ENCODE measurements at regions not wholly inside any gene's neighbourhood (a gene's known extent, or its start where the extent isn't known, plus 50 kb on each side); places are given as distances from the start of the nearest gene placed in this dataset.

GRCh38 chr18:44258576-44258975 is 422.1 kb upstream of the SETBP1 start (continued):
- TF ChIP-seq ZNF532 (CRISPR knock-in tag; IDR thresholded peaks at IDR 0.05; ENCODE audit: borderline replicate concordance) (no peak), CTCF (IDR thresholded peaks at IDR 0.05) (no peak), E2F1 (CRISPR knock-in tag; IDR thresholded peaks at IDR 0.05) (no peak), CREB1 (CRISPR knock-in tag; IDR thresholded peaks at IDR 0.05) (no peak), ZBTB43 (CRISPR knock-in tag; IDR thresholded peaks at IDR 0.05) (no peak), MAX (CRISPR knock-in tag; IDR thresholded peaks at IDR 0.05) (no peak), STAT6 (CRISPR knock-in tag; conservative IDR thresholded peaks at IDR 0.05; ENCODE audit: low read depth) (no peak), ZNF232 (CRISPR knock-in tag; IDR thresholded peaks at IDR 0.05) (no peak), PRRX2 (CRISPR knock-in tag; IDR thresholded peaks at IDR 0.05) (no peak), SMAD3 (CRISPR knock-in tag; IDR thresholded peaks at IDR 0.05; ENCODE audit: borderline replicate concordance) (no peak)

- ChIA-PET CTCF (no interaction called here), POLR2A (no interaction called here)
- no peaks in the 10 kb centered on the region for H3K4me1 Mint-ChIP-seq
- no peak overlapping the region for H3K4me3 Mint-ChIP-seq
- no peak for TF ChIP-seq PREB (CRISPR knock-in tag; IDR thresholded peaks at IDR 0.05; ENCODE audit: borderline replicate concordance)
- no peaks in the 10 kb centered on the region for H3K27me3 Mint-ChIP-seq (ENCODE audit: low read depth)
- DNase-seq (ENCODE audit: low spot score) = no peak
- no peak for ATAC-seq
- peaks cover 35% of the 10 kb centered on the region for H3K9me3 Mint-ChIP-seq
- peaks cover 24% of the 10 kb centered on the region for H3K36me3 Mint-ChIP-seq
- H3K27ac Mint-ChIP-seq = no peak overlapping the region
Measured at GRCh38 chr18:44259610-44260009, 421.1 kb upstream of the SETBP1 start.
